ENCODE measurements at regions not wholly inside any gene's neighbourhood (a gene's known extent, or its start where the extent isn't known, plus 50 kb on each side); places are given as distances from the start of the nearest gene placed in this dataset.

GRCh38 chr19:28235606-28236125, 977.3 kb downstream of the UQCRFS1 start:
- DNase-seq = no peak

- DNase-seq = no peak
These were observed 978.3 kb downstream of the UQCRFS1 start for GRCh38 chr19:28234637-28235036.

GRCh38 chr19:28228854-28229253, 984.1 kb downstream of the UQCRFS1 start:
- DNase-seq = no peak

- no peak for DNase-seq
These were observed 988.5 kb downstream of the UQCRFS1 start for GRCh38 chr19:28224441-28224840.

GRCh38 chr19:28221736-28222135, 991.2 kb downstream of the UQCRFS1 start:
- no peak for DNase-seq

- no peak for DNase-seq
These were observed 994.2 kb downstream of the UQCRFS1 start for GRCh38 chr19:28218728-28219127.

GRCh38 chr19:28217022-28217421, 995.9 kb downstream of the UQCRFS1 start:
- DNase-seq = no peak

- DNase-seq = peak; percentile 49
These were observed 999.4 kb downstream of the UQCRFS1 start for GRCh38 chr19:28213470-28214082.

GRCh38 chr19:28210886-28211285, 1002.1 kb downstream of the UQCRFS1 start:
- DNase-seq = no peak

- no peak for DNase-seq
These were observed 1004.2 kb downstream of the UQCRFS1 start for GRCh38 chr19:28208745-28209144.

- no peak for DNase-seq
These were observed 1005.7 kb downstream of the UQCRFS1 start for GRCh38 chr19:28207244-28207643.

- DNase-seq = no peak
These were observed 1011.4 kb downstream of the UQCRFS1 start for GRCh38 chr19:28201462-28201943.

- no peak for DNase-seq
These were observed 1013.6 kb downstream of the UQCRFS1 start for GRCh38 chr19:28199323-28199722.

GRCh38 chr19:28196961-28197360, 1016.0 kb downstream of the UQCRFS1 start:
- no peak for DNase-seq

GRCh38 chr19:28196101-28196500, 1016.9 kb downstream of the UQCRFS1 start:
- DNase-seq = no peak

- DNase-seq = no peak
These were observed 1027.3 kb downstream of the UQCRFS1 start for GRCh38 chr19:28185646-28186045.

GRCh38 chr19:28184997-28185396, 1028.0 kb downstream of the UQCRFS1 start:
- DNase-seq = no peak

- DNase-seq = no peak
These were observed 1036.8 kb downstream of the UQCRFS1 start for GRCh38 chr19:28176193-28176592.

GRCh38 chr19:28171983-28172382, 1041.0 kb downstream of the UQCRFS1 start:
- DNase-seq = no peak

- DNase-seq = no peak
These were observed 1042.9 kb downstream of the UQCRFS1 start for GRCh38 chr19:28170066-28170465.

GRCh38 chr19:28169168-28169887, 1043.6 kb downstream of the UQCRFS1 start:
- DNase-seq = no peak

- no peak for DNase-seq
These were observed 1044.4 kb downstream of the UQCRFS1 start for GRCh38 chr19:28168557-28168956.

- DNase-seq = no peak
These were observed 1046.9 kb downstream of the UQCRFS1 start for GRCh38 chr19:28166025-28166424.

- DNase-seq = no peak
These were observed 1048.7 kb downstream of the UQCRFS1 start for GRCh38 chr19:28164214-28164613.
